ENCODE measurements at regions not wholly inside any gene's neighbourhood (a gene's known extent, or its start where the extent isn't known, plus 50 kb on each side); places are given as distances from the start of the nearest gene placed in this dataset.

DNA sequence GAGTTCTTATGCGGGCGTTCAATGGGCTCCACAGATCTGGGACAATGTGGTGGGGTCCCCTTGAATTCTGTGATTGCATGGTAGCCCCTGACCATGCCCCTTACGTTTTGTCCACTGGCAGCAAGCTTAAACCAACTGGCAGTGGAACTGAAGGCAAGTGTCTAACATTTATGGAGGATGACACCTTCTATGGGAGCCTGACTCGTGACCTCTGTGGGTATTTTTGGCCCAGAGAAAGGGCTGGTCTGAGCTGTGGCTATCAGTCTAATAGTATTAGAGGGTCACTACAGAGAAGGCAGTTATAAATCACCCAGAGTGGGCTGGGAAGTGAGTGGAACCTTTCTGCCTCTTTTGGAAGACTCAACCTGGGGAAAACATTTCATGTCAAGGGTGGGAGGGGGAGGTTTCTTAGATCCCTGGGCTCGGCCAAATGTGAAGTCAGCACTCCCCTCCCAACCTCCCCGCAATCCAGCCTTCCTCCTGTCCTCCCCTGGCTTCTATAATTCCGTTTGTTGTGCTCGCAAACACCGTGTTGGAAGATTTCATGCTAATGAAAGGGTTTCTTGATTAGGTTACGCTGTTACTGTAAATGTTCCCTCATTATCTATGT is 322.7 kb downstream of the RPS24 start:
- no peak for TF ChIP-seq ZFX (IDR thresholded peaks at IDR 0.05; ENCODE audit: borderline replicate concordance)
- TF ChIP-seq, protein P1, sequence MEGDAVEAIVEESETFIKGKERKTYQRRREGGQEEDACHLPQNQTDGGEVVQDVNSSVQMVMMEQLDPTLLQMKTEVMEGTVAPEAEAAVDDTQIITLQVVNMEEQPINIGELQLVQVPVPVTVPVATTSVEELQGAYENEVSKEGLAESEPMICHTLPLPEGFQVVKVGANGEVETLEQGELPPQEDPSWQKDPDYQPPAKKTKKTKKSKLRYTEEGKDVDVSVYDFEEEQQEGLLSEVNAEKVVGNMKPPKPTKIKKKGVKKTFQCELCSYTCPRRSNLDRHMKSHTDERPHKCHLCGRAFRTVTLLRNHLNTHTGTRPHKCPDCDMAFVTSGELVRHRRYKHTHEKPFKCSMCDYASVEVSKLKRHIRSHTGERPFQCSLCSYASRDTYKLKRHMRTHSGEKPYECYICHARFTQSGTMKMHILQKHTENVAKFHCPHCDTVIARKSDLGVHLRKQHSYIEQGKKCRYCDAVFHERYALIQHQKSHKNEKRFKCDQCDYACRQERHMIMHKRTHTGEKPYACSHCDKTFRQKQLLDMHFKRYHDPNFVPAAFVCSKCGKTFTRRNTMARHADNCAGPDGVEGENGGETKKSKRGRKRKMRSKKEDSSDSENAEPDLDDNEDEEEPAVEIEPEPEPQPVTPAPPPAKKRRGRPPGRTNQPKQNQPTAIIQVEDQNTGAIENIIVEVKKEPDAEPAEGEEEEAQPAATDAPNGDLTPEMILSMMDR (IDR thresholded peaks at IDR 0.05) = no peak
- no peak overlapping the region for H3K27ac ChIP-seq

DNA sequence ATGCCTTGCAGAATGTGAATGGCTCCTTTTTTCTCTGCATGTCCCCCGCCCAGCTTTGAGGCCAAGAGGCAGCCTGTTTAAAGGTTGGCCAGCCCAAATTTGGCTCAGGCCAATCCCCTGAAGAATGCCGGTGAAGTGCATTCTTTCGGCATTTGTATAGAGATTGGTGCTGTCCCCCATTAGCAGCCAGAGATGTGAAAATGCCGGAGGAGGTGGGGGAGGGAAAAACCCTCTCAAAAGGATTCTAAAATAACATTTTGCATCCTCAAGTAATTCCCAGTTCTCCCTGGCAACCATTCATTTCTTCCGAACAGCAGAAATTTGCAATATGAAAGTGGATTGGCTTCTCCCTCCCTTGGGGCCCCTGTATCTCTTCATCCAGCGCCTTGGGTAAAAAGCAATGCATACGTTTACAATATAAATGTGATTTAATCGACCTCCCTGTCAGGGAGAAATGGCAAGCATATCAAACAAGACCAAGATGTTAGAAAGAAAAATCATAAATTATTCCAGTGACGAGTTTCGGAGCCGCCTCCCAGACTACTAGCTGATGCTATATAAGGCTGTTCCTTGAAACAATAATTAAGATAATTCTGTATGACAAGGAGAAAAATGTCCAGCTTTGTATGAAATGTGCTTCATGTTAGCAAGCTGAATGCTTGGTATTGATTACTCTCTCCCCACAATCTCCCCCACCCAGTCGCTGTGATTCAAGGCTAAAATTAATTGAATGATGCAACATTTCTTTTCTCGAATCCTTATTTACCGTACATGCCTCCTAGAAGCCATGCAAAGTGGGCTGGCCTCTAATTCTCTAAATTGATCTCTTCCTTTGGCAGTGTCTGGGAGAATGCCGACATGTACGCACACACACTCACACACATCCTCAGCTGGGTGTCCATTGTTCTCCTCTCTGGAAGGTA is 323.7 kb downstream of the RPS24 start:
- TF ChIP-seq, protein P1 (IDR thresholded peaks at IDR 0.05) = no peak
- no peak for TF ChIP-seq ZFX (IDR thresholded peaks at IDR 0.05; ENCODE audit: borderline replicate concordance)

DNA sequence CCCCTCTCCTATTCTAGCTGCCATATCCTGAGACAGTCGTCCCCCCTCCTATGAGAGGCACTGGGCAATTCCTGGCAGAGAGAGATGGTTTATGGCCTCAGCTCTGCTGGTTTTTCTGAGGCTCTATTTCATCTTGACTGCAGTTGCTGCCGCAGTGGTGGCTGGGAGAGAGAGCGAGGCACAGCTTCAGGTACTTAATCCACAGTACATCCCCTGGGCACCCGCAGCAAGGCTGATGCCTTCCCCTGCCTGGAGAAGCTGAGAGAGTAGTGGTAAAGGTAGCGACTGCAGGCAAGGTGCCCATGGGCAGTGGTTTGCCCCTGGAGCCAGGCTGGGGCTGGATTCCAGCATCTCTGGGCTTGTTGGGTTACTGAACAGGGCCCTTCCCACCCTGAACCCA is 324.7 kb downstream of the RPS24 start:
- H3K27ac ChIP-seq = no peak overlapping the region
- TF ChIP-seq, protein P1 (IDR thresholded peaks at IDR 0.05) = no peak
- TF ChIP-seq ZFX (IDR thresholded peaks at IDR 0.05; ENCODE audit: borderline replicate concordance) = no peak

More for the DNA sequence above, 323.7 kb downstream of the RPS24 start:
- no peak overlapping the region for H3K27ac ChIP-seq

DNA sequence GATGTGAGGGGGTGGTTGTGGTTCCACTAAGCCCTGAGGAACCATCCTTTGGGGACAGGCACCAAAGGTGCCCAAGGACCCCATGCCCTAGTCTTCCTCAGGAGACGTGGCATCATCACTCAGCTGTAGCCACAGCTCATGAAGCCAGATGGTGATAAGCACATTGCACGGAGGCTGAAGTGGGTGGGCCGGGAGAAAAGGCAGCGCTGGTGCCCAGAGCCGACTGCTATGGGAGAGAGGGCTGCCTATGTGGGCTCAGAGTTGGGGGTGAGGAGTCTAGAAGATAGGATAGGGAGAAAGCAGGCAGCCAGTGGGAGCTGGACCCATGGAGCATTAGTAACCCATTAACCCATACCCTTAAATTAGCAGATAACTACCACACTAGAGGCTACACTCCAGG is 325.3 kb downstream of the RPS24 start:
- H3K27ac ChIP-seq = no peak overlapping the region
- TF ChIP-seq ZFX (IDR thresholded peaks at IDR 0.05; ENCODE audit: borderline replicate concordance) = no peak
- TF ChIP-seq, protein P1 (IDR thresholded peaks at IDR 0.05) = no peak

DNA sequence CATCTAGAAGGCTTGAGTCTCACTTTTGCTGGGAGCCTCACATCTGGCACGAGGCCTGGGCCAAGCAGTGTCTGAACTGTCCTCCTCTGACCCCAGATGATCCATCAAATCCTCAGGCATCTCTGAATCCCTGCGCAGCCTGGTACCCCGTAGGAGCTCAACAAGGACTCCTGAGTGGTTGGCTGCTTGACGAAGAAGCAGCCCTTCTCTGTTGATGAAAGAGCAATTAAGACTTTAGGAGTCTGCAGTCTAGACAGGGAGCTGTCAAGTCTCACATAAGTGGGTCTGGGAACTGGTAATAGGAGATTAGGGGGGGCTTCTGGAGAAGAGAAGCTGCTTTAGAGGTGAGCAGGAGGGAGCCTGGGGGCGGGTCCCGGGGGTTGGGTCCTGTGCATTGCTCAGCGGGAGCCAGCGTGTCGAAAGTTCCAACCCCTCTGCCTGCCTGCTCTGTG is 326.0 kb downstream of the RPS24 start:
- H3K27ac ChIP-seq = no peak overlapping the region
- TF ChIP-seq ZFX (IDR thresholded peaks at IDR 0.05; ENCODE audit: borderline replicate concordance) = no peak
- TF ChIP-seq, protein P1 (IDR thresholded peaks at IDR 0.05) = no peak

DNA sequence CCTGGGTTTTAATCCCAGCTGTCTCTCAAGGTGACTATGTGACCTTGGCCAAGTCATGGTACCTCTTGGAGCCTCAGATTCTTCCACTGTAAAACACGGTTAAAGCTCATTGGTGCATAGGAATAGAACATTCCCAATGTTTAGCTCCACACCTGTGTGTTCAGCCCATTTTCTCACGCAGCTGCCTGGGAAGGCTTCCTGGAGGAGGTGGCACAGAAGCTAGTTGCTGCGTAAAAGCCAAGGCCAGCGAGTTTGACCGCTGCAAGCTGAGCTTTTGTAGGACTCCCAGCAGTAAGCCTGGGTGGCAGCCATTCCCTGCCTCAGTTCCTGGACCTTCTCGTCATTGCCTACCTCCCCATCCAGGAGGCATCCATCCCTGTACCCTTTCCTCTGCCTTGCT is 326.6 kb downstream of the RPS24 start:
- TF ChIP-seq ZFX (IDR thresholded peaks at IDR 0.05; ENCODE audit: borderline replicate concordance) = no peak
- TF ChIP-seq, protein P1 (IDR thresholded peaks at IDR 0.05) = no peak
- H3K27ac ChIP-seq = no peak overlapping the region

DNA sequence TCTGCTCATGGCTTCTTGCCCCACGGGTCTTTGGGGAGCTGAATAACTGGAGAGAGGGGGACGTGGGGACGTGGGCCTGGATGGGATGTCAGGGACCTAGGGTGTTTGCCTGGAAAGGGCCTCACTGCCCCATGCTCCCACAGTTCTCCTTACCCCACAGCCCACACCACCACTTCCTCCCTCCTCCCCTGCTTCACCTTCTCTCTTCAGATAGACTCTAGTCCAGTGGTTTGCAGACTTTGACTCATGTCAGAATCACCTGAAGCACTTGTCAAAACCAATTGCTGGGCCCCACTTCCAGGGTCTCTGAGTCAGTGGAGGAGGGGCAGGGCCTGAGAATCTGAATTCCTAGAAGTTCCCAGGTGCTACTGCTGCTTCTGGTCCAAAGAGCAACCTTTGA is 327.4 kb downstream of the RPS24 start:
- TF ChIP-seq, protein P1 (IDR thresholded peaks at IDR 0.05) = no peak
- no peak for TF ChIP-seq ZFX (IDR thresholded peaks at IDR 0.05; ENCODE audit: borderline replicate concordance)
- H3K27ac ChIP-seq = no peak overlapping the region

All from 22Rv1 (cell line).